ENCODE measurements at regions not wholly inside any gene's neighbourhood (a gene's known extent, or its start where the extent isn't known, plus 50 kb on each side); places are given as distances from the start of the nearest gene placed in this dataset.

- no peak overlapping the region for H3K27ac ChIP-seq (replicated peaks in 1 of 4)
- H3K27me3 ChIP-seq = no peaks in the 10 kb centered on the region
- DNase-seq (ENCODE audit: extremely low spot score) = no peak
- intact Hi-C loops (cut with DNase I) = no loop called here
- no peaks in the 10 kb centered on the region for H3K4me1 ChIP-seq
- WGBS = 63% methylated on average over 1 of the region's 1 CpG
- TF ChIP-seq CTCF (IDR thresholded peaks at IDR 0.05) (no peak), POLR2AphosphoS5 (IDR thresholded peaks at IDR 0.05) (no peak), POLR2A (IDR thresholded peaks at IDR 0.05; ENCODE audit: low read depth) (no peak), EP300 (IDR thresholded peaks at IDR 0.05) (no peak)
- no peaks in the 10 kb centered on the region for H3K9me3 ChIP-seq
- no peak overlapping the region for H3K4me3 ChIP-seq
- no peaks in the 10 kb centered on the region for H3K36me3 ChIP-seq
Measured at GRCh38 chr6:4327841-4328240, 192.5 kb upstream of the ECI2 start.

GRCh38 chr6:4324746-4325145 lies 189.4 kb upstream of the ECI2 start:
- Histone ChIP-seq H3K4me3 (no peak overlapping the region), H3K9me3 (no peaks in the 10 kb centered on the region), H3K27ac (replicated peaks in 1 of 4) (no peak overlapping the region), H3K27me3 (no peaks in the 10 kb centered on the region), H3K36me3 (no peaks in the 10 kb centered on the region), H3K4me1 (peaks cover 12 to 16% (median 14%) of the 10 kb centered on the region in 4 donors)
- intact Hi-C loops (cut with DNase I) = no loop called here
- no peak for DNase-seq (ENCODE audit: extremely low spot score)
- TF ChIP-seq POLR2A (IDR thresholded peaks at IDR 0.05; ENCODE audit: low read depth) (no peak), EP300 (IDR thresholded peaks at IDR 0.05) (no peak), POLR2AphosphoS5 (IDR thresholded peaks at IDR 0.05) (no peak), CTCF (IDR thresholded peaks at IDR 0.05) (no peak)

GRCh38 chr6:4323322-4323721 lies 187.9 kb upstream of the ECI2 start:
- Histone ChIP-seq H3K4me1 (peaks cover 15 to 22% (median 20%) of the 10 kb centered on the region in 4 donors), H3K36me3 (no peaks in the 10 kb centered on the region), H3K27ac (replicated peaks in 1 of 4) (no peak overlapping the region), H3K27me3 (no peaks in the 10 kb centered on the region), H3K4me3 (no peak overlapping the region), H3K9me3 (no peaks in the 10 kb centered on the region)
- WGBS = 87% methylated on average over 2 of the region's 2 CpGs
- DNase-seq (ENCODE audit: extremely low spot score) = no peak
- TF ChIP-seq CTCF (IDR thresholded peaks at IDR 0.05) (no peak), EP300 (IDR thresholded peaks at IDR 0.05) (no peak), POLR2A (IDR thresholded peaks at IDR 0.05; ENCODE audit: low read depth) (no peak), POLR2AphosphoS5 (IDR thresholded peaks at IDR 0.05) (no peak)
- intact Hi-C loops (cut with DNase I) = no loop called here

GRCh38 chr6:4322846-4323309 lies 187.5 kb upstream of the ECI2 start:
- intact Hi-C loops (cut with DNase I) = no loop called here
- no peaks in the 10 kb centered on the region for H3K36me3 ChIP-seq
- peak overlapping the region in 1 of 4 donors; percentile 16 for H3K27ac ChIP-seq (replicated peaks in 1 of 4)
- H3K27me3 ChIP-seq = no peaks in the 10 kb centered on the region
- 100% methylated on average over 1 of the region's 1 CpG for WGBS
- no peak overlapping the region for H3K4me3 ChIP-seq
- H3K9me3 ChIP-seq = no peaks in the 10 kb centered on the region
- TF ChIP-seq POLR2AphosphoS5 (IDR thresholded peaks at IDR 0.05) = peak in 1 of 2 donors; percentile 37
- no peak for TF ChIP-seq EP300 (IDR thresholded peaks at IDR 0.05)
- no peak for TF ChIP-seq POLR2A (IDR thresholded peaks at IDR 0.05; ENCODE audit: low read depth)
- peaks cover 17 to 24% (median 22%) of the 10 kb centered on the region in 4 donors for H3K4me1 ChIP-seq
- DNase-seq (ENCODE audit: extremely low spot score) = no peak

- DNase-seq (ENCODE audit: extremely low spot score) = no peak
- H3K27ac ChIP-seq (replicated peaks in 1 of 4) = peak overlapping the region in 1 of 4 donors; percentile 16
- no peak overlapping the region for H3K4me3 ChIP-seq
- no peaks in the 10 kb centered on the region for H3K9me3 ChIP-seq
- intact Hi-C loops (cut with DNase I) = no loop called here
- H3K4me1 ChIP-seq = peaks cover 22 to 30% (median 25%) of the 10 kb centered on the region in 4 donors
- WGBS = 98% methylated on average over 6 of the region's 6 CpGs
- no peaks in the 10 kb centered on the region for H3K27me3 ChIP-seq
- H3K36me3 ChIP-seq = no peaks in the 10 kb centered on the region
- TF ChIP-seq POLR2AphosphoS5 (IDR thresholded peaks at IDR 0.05) (no peak), EP300 (IDR thresholded peaks at IDR 0.05) (no peak), CTCF (IDR thresholded peaks at IDR 0.05) (no peak), POLR2A (IDR thresholded peaks at IDR 0.05; ENCODE audit: low read depth) (no peak)
Measured at GRCh38 chr6:4322134-4322845, 186.9 kb upstream of the ECI2 start.
